KMS-11 (cell line): ENCODE measurements at regions not wholly inside any gene's neighbourhood (a gene's known extent, or its start where the extent isn't known, plus 50 kb on each side); places are given as distances from the start of the nearest gene placed in this dataset.
"Not testable (repeated sequence)": the region's sequence is repeated elsewhere in the genome, so short reads cannot be mapped to it uniquely, and the experiment has no call there.

Source experiments
- H2AFZ ChIP-seq: fragments of 200-600 bp; sonication (generic); 2 replicates; pipeline ENCODE4 v1.6.1; 2016; ENCODE audit warnings: antibody characterized with exemption, mixed run types, low read depth
- H3K27ac ChIP-seq: fragments of 200-600 bp; sonication (generic); 2 replicates; pipeline ENCODE4 v1.6.1; 2016; ENCODE audit warnings: mild to moderate bottlenecking, mixed run types
- H3K27me3 ChIP-seq: fragments of 200-600 bp; sonication (generic); 2 replicates; pipeline ENCODE4 v1.6.1; 2017; ENCODE audit warnings: mild to moderate bottlenecking, low read depth, mixed run types, moderate library complexity; ENCODE audit not compliant: insufficient read depth
- H3K36me3 ChIP-seq: fragments of 200-600 bp; sonication (generic); 2 replicates; pipeline ENCODE4 v1.6.1; 2017; ENCODE audit warnings: mild to moderate bottlenecking, mixed run types; ENCODE audit not compliant: insufficient read depth
- H3K4me1 ChIP-seq: fragments of 200-600 bp; sonication (generic); 2 replicates; pipeline ENCODE4 v1.6.1; 2016; ENCODE audit warnings: mild to moderate bottlenecking, low read depth, mixed run types; ENCODE audit not compliant: poor library complexity, severe bottlenecking
- H3K4me2 ChIP-seq: fragments of 200-600 bp; sonication (generic); 2 replicates; pipeline ENCODE4 v1.7.0; 2016; ENCODE audit warnings: mild to moderate bottlenecking, mixed run types
- H3K4me3 ChIP-seq: fragments of 200-600 bp; sonication (generic); IDR thresholded peaks from 2 replicates; pipeline ENCODE4 v1.6.1; 2017; ENCODE audit warnings: low read depth, low read length, mixed read lengths; ENCODE audit not compliant: insufficient read depth
- H3K79me2 ChIP-seq: fragments of 200-600 bp; sonication (generic); 2 replicates; pipeline ENCODE4 v1.6.1; 2016; ENCODE audit warnings: low read depth, mixed run types; ENCODE audit not compliant: insufficient read depth
- H3K9ac ChIP-seq: fragments of 200-600 bp; sonication (generic); 2 replicates; pipeline ENCODE4 v1.6.1; 2016; ENCODE audit warnings: mild to moderate bottlenecking, mixed run types
- H4K20me1 ChIP-seq: fragments of 200-600 bp; sonication (generic); 2 replicates; pipeline ENCODE4 v1.6.1; 2016; ENCODE audit warnings: mild to moderate bottlenecking, mixed run types; ENCODE audit not compliant: insufficient read depth
- TF ChIP-seq, protein P1 (sequence below): fragments of 200-600 bp; sonication (generic); conservative IDR thresholded peaks from 2 replicates; pipeline ENCODE4 v1.6.1; 2017; ENCODE audit warnings: low read depth, mild to moderate bottlenecking, antibody characterized with exemption, low read length, moderate library complexity, mixed read lengths

DNA sequence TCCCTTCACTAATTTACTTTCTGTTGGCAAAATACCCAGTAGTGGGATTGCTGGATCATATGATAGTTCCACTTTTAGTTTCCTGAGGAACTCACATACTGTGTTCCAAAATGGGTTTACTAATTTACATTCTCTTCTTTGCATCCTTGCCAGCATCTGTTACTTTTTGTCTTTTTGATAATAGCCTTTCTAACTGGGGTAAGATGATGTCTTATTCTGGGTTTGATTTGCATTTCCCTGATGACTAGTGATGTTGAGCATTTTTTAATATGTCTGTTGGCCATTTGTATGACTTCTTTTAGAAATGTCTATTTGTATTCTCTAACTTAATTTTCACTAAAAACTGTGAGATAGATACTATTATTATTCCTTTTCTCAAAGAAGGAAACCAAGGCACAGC is 411.7 kb downstream of the SOCS6 start:
- Histone ChIP-seq H2AFZ (no peak overlapping the region), H4K20me1 (no peaks in the 10 kb centered on the region), H3K4me1 (no peaks in the 10 kb centered on the region), H3K4me3 (no peak overlapping the region), H3K27me3 (no peaks in the 10 kb centered on the region), H3K4me2 (no peak overlapping the region), H3K79me2 (no peaks in the 10 kb centered on the region), H3K27ac (no peak overlapping the region), H3K36me3 (no peaks in the 10 kb centered on the region), H3K9ac (no peak overlapping the region)
- TF ChIP-seq, protein P1, sequence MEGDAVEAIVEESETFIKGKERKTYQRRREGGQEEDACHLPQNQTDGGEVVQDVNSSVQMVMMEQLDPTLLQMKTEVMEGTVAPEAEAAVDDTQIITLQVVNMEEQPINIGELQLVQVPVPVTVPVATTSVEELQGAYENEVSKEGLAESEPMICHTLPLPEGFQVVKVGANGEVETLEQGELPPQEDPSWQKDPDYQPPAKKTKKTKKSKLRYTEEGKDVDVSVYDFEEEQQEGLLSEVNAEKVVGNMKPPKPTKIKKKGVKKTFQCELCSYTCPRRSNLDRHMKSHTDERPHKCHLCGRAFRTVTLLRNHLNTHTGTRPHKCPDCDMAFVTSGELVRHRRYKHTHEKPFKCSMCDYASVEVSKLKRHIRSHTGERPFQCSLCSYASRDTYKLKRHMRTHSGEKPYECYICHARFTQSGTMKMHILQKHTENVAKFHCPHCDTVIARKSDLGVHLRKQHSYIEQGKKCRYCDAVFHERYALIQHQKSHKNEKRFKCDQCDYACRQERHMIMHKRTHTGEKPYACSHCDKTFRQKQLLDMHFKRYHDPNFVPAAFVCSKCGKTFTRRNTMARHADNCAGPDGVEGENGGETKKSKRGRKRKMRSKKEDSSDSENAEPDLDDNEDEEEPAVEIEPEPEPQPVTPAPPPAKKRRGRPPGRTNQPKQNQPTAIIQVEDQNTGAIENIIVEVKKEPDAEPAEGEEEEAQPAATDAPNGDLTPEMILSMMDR, result no peak

DNA sequence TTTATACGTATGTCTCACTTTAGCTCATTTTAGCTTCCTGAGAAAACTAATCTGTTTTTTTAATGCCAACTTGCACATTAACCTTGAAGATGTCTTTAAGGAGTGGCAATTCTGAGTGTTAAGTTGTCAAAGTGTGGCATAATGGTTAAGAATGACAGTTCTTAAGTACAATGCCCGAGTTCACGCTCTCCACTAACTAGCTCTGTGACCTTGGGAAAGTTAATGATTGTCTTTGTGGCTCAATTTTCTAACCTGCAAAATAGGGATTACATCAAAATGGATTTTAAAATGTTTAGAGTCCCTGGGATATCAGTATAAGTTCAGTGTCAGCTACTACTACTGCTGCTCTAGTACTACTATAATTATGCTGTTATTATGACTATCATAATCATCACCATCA is 409.7 kb downstream of the SOCS6 start:
- no peaks in the 10 kb centered on the region for H3K27me3 ChIP-seq
- no peak overlapping the region for H3K4me3 ChIP-seq
- H3K4me1 ChIP-seq, result no peaks in the 10 kb centered on the region
- no peaks in the 10 kb centered on the region for H3K79me2 ChIP-seq
- no peak overlapping the region for H2AFZ ChIP-seq
- H4K20me1 ChIP-seq, result no peaks in the 10 kb centered on the region
- H3K4me2 ChIP-seq, result no peak overlapping the region
- no peak overlapping the region for H3K27ac ChIP-seq
- TF ChIP-seq, protein P1, result no peak
- no peaks in the 10 kb centered on the region for H3K36me3 ChIP-seq
- no peak overlapping the region for H3K9ac ChIP-seq

DNA sequence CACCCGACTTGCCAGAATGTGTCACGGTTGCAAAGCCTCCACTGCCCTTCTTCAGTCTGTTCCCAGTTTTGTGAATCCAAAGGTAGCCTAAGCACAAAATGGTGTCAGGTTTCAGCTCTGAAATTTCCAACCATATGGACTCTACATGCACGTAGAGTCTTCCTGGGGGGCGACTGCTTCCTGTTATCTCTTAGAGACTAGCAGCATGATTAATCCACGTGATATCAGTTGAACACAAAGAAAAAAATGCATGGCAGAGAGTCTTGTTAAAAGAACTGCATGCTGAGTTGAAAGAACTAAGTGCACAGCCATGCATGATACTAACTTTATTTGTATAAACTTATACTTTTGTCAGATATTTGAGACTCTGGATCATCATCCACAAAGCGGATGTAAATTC is 404.4 kb downstream of the SOCS6 start:
- H3K27ac ChIP-seq, result no peak overlapping the region
- H3K4me2 ChIP-seq, result no peak overlapping the region
- no peaks in the 10 kb centered on the region for H3K79me2 ChIP-seq
- no peak overlapping the region for H2AFZ ChIP-seq
- no peaks in the 10 kb centered on the region for H3K36me3 ChIP-seq
- H3K27me3 ChIP-seq, result no peaks in the 10 kb centered on the region
- no peak overlapping the region for H3K4me3 ChIP-seq
- no peaks in the 10 kb centered on the region for H4K20me1 ChIP-seq
- H3K9ac ChIP-seq, result no peak overlapping the region
- TF ChIP-seq, protein P1, result no peak
- H3K4me1 ChIP-seq, result no peaks in the 10 kb centered on the region

GRCh38 chr18:70689765-70690164 is 400.9 kb downstream of the SOCS6 start:
- not testable (repeated sequence) for H3K4me2 ChIP-seq, H3K36me3 ChIP-seq, H3K4me3 ChIP-seq, H3K27ac ChIP-seq, H3K4me1 ChIP-seq, H3K27me3 ChIP-seq, H4K20me1 ChIP-seq, H3K9ac ChIP-seq, H2AFZ ChIP-seq, H3K79me2 ChIP-seq

DNA sequence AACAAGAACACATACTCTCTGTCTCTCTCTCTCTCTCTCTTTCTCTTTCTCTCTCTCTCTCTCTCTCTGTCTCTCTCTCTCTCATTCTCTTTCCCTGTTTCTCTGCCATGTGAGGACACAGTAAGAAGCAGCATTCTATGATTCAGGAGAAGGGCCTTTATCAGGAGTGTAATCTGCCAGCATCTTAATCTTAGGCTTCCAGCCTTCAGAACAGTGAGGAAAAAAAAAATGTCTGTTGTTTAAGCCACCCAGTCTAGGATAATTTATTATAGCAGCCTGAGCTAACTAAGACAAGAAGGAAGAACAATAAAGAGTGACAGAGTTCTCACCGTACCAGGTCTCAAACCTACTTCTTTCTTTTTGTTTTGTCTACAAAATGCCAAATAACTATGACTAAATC is 399.4 kb downstream of the SOCS6 start:
- no peak overlapping the region for H2AFZ ChIP-seq
- no peak overlapping the region for H3K9ac ChIP-seq
- no peaks in the 10 kb centered on the region for H4K20me1 ChIP-seq
- H3K4me1 ChIP-seq, result no peaks in the 10 kb centered on the region
- no peak overlapping the region for H3K4me3 ChIP-seq
- TF ChIP-seq, protein P1, result no peak
- no peak overlapping the region for H3K27ac ChIP-seq
- no peaks in the 10 kb centered on the region for H3K79me2 ChIP-seq
- no peak overlapping the region for H3K4me2 ChIP-seq
- no peaks in the 10 kb centered on the region for H3K27me3 ChIP-seq
- H3K36me3 ChIP-seq, result no peaks in the 10 kb centered on the region
